ENCODE measurements at regions not wholly inside any gene's neighbourhood (a gene's known extent, or its start where the extent isn't known, plus 50 kb on each side); places are given as distances from the start of the nearest gene placed in this dataset.

GRCh38 chr6:153832543-153832942 is 206.5 kb upstream of the OPRM1 start:
- no peak for DNase-seq
- TF ChIP-seq CTCF (IDR thresholded peaks at IDR 0.05; ENCODE audit: unreplicated experiment), result no peak
- no peaks in the 10 kb centered on the region for H3K9me3 Mint-ChIP-seq (ENCODE audit: low read depth, unreplicated experiment)
- no peaks in the 10 kb centered on the region for H3K36me3 Mint-ChIP-seq (ENCODE audit: insufficient read depth, unreplicated experiment)
- H3K27me3 Mint-ChIP-seq (ENCODE audit: unreplicated experiment), result no peaks in the 10 kb centered on the region
- no peak overlapping the region for H3K27ac Mint-ChIP-seq (ENCODE audit: unreplicated experiment)
- BruUV-seq (replicated peaks), result no TSS peak
- H3K4me1 Mint-ChIP-seq (ENCODE audit: low read depth, unreplicated experiment), result no peaks in the 10 kb centered on the region
- CTCF ChIA-PET, result no interaction called here
- intact Hi-C loops (cut with micrococcal nuclease; ENCODE audit: unreplicated experiment), result no loop called here
- no peak overlapping the region for H3K4me3 Mint-ChIP-seq (ENCODE audit: low read depth, unreplicated experiment)

- Mint-ChIP-seq H3K27ac (ENCODE audit: unreplicated experiment) (no peak overlapping the region), H3K4me3 (ENCODE audit: low read depth, unreplicated experiment) (no peak overlapping the region), H3K27me3 (ENCODE audit: unreplicated experiment) (no peaks in the 10 kb centered on the region), H3K4me1 (ENCODE audit: low read depth, unreplicated experiment) (no peaks in the 10 kb centered on the region), H3K9me3 (ENCODE audit: low read depth, unreplicated experiment) (no peaks in the 10 kb centered on the region), H3K36me3 (ENCODE audit: insufficient read depth, unreplicated experiment) (no peaks in the 10 kb centered on the region)
- BruUV-seq (replicated peaks), result no TSS peak
- DNase-seq, result no peak
- no peak for TF ChIP-seq CTCF (IDR thresholded peaks at IDR 0.05; ENCODE audit: unreplicated experiment)
- CTCF ChIA-PET, result no interaction called here
- intact Hi-C loops (cut with micrococcal nuclease; ENCODE audit: unreplicated experiment), result no loop called here
Observed at GRCh38 chr6:153831350-153832078, 207.5 kb upstream of the OPRM1 start.

GRCh38 chr6:153817173-153817572 is 221.9 kb upstream of the OPRM1 start:
- BruUV-seq (replicated peaks), result no TSS peak
- no peaks in the 10 kb centered on the region for H3K4me1 Mint-ChIP-seq (ENCODE audit: low read depth, unreplicated experiment)
- H3K9me3 Mint-ChIP-seq (ENCODE audit: low read depth, unreplicated experiment), result peaks cover 3% of the 10 kb centered on the region
- CTCF ChIA-PET, result no interaction called here
- no peak for TF ChIP-seq CTCF (IDR thresholded peaks at IDR 0.05; ENCODE audit: unreplicated experiment)
- H3K27me3 Mint-ChIP-seq (ENCODE audit: unreplicated experiment), result no peaks in the 10 kb centered on the region
- intact Hi-C loops (cut with micrococcal nuclease; ENCODE audit: unreplicated experiment), result no loop called here
- no peaks in the 10 kb centered on the region for H3K36me3 Mint-ChIP-seq (ENCODE audit: insufficient read depth, unreplicated experiment)
- no peak overlapping the region for H3K27ac Mint-ChIP-seq (ENCODE audit: unreplicated experiment)
- no peak for DNase-seq
- no peak overlapping the region for H3K4me3 Mint-ChIP-seq (ENCODE audit: low read depth, unreplicated experiment)

GRCh38 chr6:153816366-153816765 is 222.7 kb upstream of the OPRM1 start:
- H3K27ac Mint-ChIP-seq (ENCODE audit: unreplicated experiment), result no peak overlapping the region
- H3K4me1 Mint-ChIP-seq (ENCODE audit: low read depth, unreplicated experiment), result no peaks in the 10 kb centered on the region
- peaks cover 3% of the 10 kb centered on the region for H3K9me3 Mint-ChIP-seq (ENCODE audit: low read depth, unreplicated experiment)
- CTCF ChIA-PET, result no interaction called here
- H3K27me3 Mint-ChIP-seq (ENCODE audit: unreplicated experiment), result no peaks in the 10 kb centered on the region
- no TSS peak for BruUV-seq (replicated peaks)
- intact Hi-C loops (cut with micrococcal nuclease; ENCODE audit: unreplicated experiment), result no loop called here
- no peak for TF ChIP-seq CTCF (IDR thresholded peaks at IDR 0.05; ENCODE audit: unreplicated experiment)
- no peak for DNase-seq
- H3K4me3 Mint-ChIP-seq (ENCODE audit: low read depth, unreplicated experiment), result no peak overlapping the region
- no peaks in the 10 kb centered on the region for H3K36me3 Mint-ChIP-seq (ENCODE audit: insufficient read depth, unreplicated experiment)

Measured in Calu3 (cell line).